B cell (primary cell): ENCODE measurements at regions not wholly inside any gene's neighbourhood (a gene's known extent, or its start where the extent isn't known, plus 50 kb on each side); places are given as distances from the start of the nearest gene placed in this dataset.

Experiments
- ATAC-seq: fragments of 200-7000 bp; cut with Tn5 transposase; one replicate; pipeline ENCODE4 v1.10.0; 2021; ENCODE audit warnings: low read depth, mild to moderate bottlenecking, moderate number of reproducible peaks, moderate library complexity
- CTCF ChIA-PET: fragments of 350-600 bp; sonication (Branson Sonifier 250); formaldehyde crosslinking; loops from one replicate; lab custom pipeline; 2021; ENCODE audit warnings: antibody characterized with exemption, inconsistent platforms; lab: Charles Lee
- POLR2A ChIA-PET: fragments of 350-600 bp; sonication (Branson Sonifier 250); formaldehyde crosslinking; loops from one replicate; lab custom pipeline; 2021; ENCODE audit warnings: antibody characterized with exemption; lab: Charles Lee
- DNase-seq: peaks from one replicate; pipeline ENCODE4 v3.0.0; 2013
- H2AFZ ChIP-seq: 2 replicates; pipeline ENCODE4 v1.6.1; 2012; ENCODE audit warnings: mild to moderate bottlenecking, low read depth, low read length; ENCODE audit not compliant: insufficient read depth, poor library complexity, severe bottlenecking
- H3K27ac ChIP-seq, 2 donors: 1 replicate in 1 of 2; 2 replicates in 1 of 2; pipeline ENCODE4 v1.5.1; 2012 to 2013; ENCODE audit warnings: low read length in 2 of 2, mild to moderate bottlenecking in 2 of 2, moderate library complexity in 1 of 2
- H3K27me3 ChIP-seq, 4 experiments: fragments of 200-600 bp in 1 of 4; sonication (generic) in 1 of 4; replicated peaks in 1 of 4; 1 replicate in 2 of 4; 2 replicates in 2 of 4; pipeline versions ENCODE4 v1.6.1 to v1.7.0; 2013 to 2016; ENCODE audit warnings: low read length in 3 of 4, mild to moderate bottlenecking in 2 of 4, mixed read lengths in 1 of 4, moderate library complexity in 1 of 4; ENCODE audit not compliant: insufficient read depth in 4 of 4, control insufficient read depth in 3 of 4; ENCODE audit errors: control extremely low read depth in 1 of 4
- H3K36me3 ChIP-seq, 2 experiments: replicated peaks in 1 of 2; 1 replicate in 1 of 2; 2 replicates in 1 of 2; pipeline versions ENCODE4 v1.6.1 to v1.7.1; 2013; ENCODE audit warnings: low read length in 1 of 2; ENCODE audit not compliant: insufficient read depth in 2 of 2, control insufficient read depth in 1 of 2; ENCODE audit errors: control extremely low read depth in 1 of 2, extremely low read depth in 1 of 2
- H3K4me1 ChIP-seq, 2 donors: fragments of 200-600 bp in 1 of 2; sonication (generic) in 1 of 2; 1 replicate in 1 of 2; 2 replicates in 1 of 2; pipeline versions ENCODE4 v1.5.1 to v1.6.1; 2013 to 2017; ENCODE audit warnings: low read length in 2 of 2; ENCODE audit not compliant: control insufficient read depth in 2 of 2, insufficient read depth in 2 of 2
- H3K4me2 ChIP-seq: replicated peaks from 2 replicates; pipeline ENCODE3; 2012; ENCODE audit warnings: mild to moderate bottlenecking, low read depth, low read length; ENCODE audit not compliant: poor library complexity, severe bottlenecking
- H3K4me3 ChIP-seq, 5 experiments: fragments of 200-600 bp in 1 of 5; sonication (generic) in 1 of 5; 1 replicate in 3 of 5; 2 replicates in 2 of 5; pipeline versions ENCODE4 v1.5.1 to v1.7.0; 2011 to 2016; ENCODE audit warnings: low read length in 4 of 5, mild to moderate bottlenecking in 4 of 5, low read depth in 2 of 5, control low read depth in 1 of 5, moderate library complexity in 1 of 5; ENCODE audit not compliant: insufficient read depth in 1 of 5; ENCODE audit errors: control extremely low read depth in 1 of 5, extremely low read depth in 1 of 5
- H3K79me2 ChIP-seq: fragments of 200-600 bp; sonication (generic); one replicate; pipeline ENCODE4 v1.6.0; 2016; ENCODE audit warnings: low read length; ENCODE audit not compliant: control insufficient read depth, insufficient read depth
- H3K9ac ChIP-seq: fragments of 200-600 bp; sonication (generic); 2 replicates; pipeline ENCODE4 v1.6.1; 2017; ENCODE audit warnings: mild to moderate bottlenecking, low read length, moderate library complexity
- H3K9me3 ChIP-seq, 3 donors: one replicate each; pipeline versions ENCODE4 v1.6.1 to v1.7.1; 2013; ENCODE audit warnings: low read length in 2 of 3; ENCODE audit not compliant: control insufficient read depth in 2 of 3, insufficient read depth in 1 of 3; ENCODE audit errors: control extremely low read depth in 1 of 3
- H4K20me1 ChIP-seq: 2 replicates; pipeline ENCODE4 v1.6.0; 2012; ENCODE audit warnings: mild to moderate bottlenecking, low read length; ENCODE audit not compliant: insufficient read depth, control insufficient read depth, poor library complexity, severe bottlenecking
- H3K27ac Mint-ChIP-seq: one replicate; pipeline ENCODE4 v1.8.0; 2021; ENCODE audit warnings: mixed read lengths
- H3K27me3 Mint-ChIP-seq: one replicate; pipeline ENCODE4 v1.8.0; 2021; ENCODE audit warnings: mixed read lengths
- H3K4me1 Mint-ChIP-seq: one replicate; pipeline ENCODE4 v1.8.0; 2021; ENCODE audit warnings: mixed read lengths
- H3K4me3 Mint-ChIP-seq: one replicate; pipeline ENCODE4 v1.8.0; 2021; ENCODE audit warnings: mixed read lengths
- H3K9me3 Mint-ChIP-seq: one replicate; pipeline ENCODE4 v1.8.0; 2022; ENCODE audit warnings: mixed read lengths; ENCODE audit not compliant: insufficient read depth
- CTCF ChIP-seq: fragments of 200-600 bp; IDR thresholded peaks from one replicate; pipeline ENCODE4 v1.8.0; 2022; ENCODE audit warnings: antibody characterized with exemption, mild to moderate bottlenecking
- EZH2 ChIP-seq: IDR thresholded peaks from 2 replicates; pipeline ENCODE4 v1.6.1; 2012; ENCODE audit warnings: borderline replicate concordance, low read depth, mild to moderate bottlenecking, moderate library complexity, low read length; ENCODE audit not compliant: insufficient read depth, poor library complexity, severe bottlenecking
- WGBS: methylation state at CpG from one replicate; pipeline ENCODE4 v1.1.5; 2013; ENCODE audit warnings: missing lambda C conversion rate; ENCODE audit not compliant: insufficient coverage; 5-methylcytosine and 5-hydroxymethylcytosine counted together
- intact Hi-C: fragments of 100-400 bp; cut with micrococcal nuclease; formaldehyde crosslinking; loops from one replicate; pipeline ENCODE4 v1.10.0; 2022

GRCh38 chr3:27827041-27827440 lies 104.9 kb upstream of the EOMES start:
- Histone ChIP-seq H3K9me3 (no peaks in the 10 kb centered on the region), H4K20me1 (no peaks in the 10 kb centered on the region), H3K9ac (no peak overlapping the region), H3K79me2 (no peaks in the 10 kb centered on the region), H2AFZ (no peak overlapping the region), H3K4me2 (no peak overlapping the region), H3K4me1 (no peaks in the 10 kb centered on the region), H3K27ac (no peak overlapping the region), H3K27me3 (peaks cover 0 to 3% (median 0%) of the 10 kb centered on the region in 4 experiments), H3K4me3 (no peak overlapping the region), H3K36me3 (no peaks in the 10 kb centered on the region)
- Mint-ChIP-seq H3K27ac (no peak overlapping the region), H3K4me1 (no peaks in the 10 kb centered on the region), H3K27me3 (peaks cover 13% of the 10 kb centered on the region), H3K9me3 (no peaks in the 10 kb centered on the region), H3K4me3 (no peak overlapping the region)
- DNase-seq: no peak
- 89% methylated on average over 2 of the region's 3 CpGs for WGBS
- TF ChIP-seq EZH2 (no peak), CTCF (no peak)
- CTCF ChIA-PET: no interaction called here
- no peak for ATAC-seq
- intact Hi-C loops: no loop called here
- POLR2A ChIA-PET: no interaction called here

- no peaks in the 10 kb centered on the region for H4K20me1 ChIP-seq
- Mint-ChIP-seq H3K4me1 (no peaks in the 10 kb centered on the region), H3K27me3 (no peaks in the 10 kb centered on the region), H3K9me3 (no peaks in the 10 kb centered on the region), H3K27ac (no peak overlapping the region), H3K4me3 (no peak overlapping the region)
- H2AFZ ChIP-seq: no peak overlapping the region
- H3K4me3 ChIP-seq: no peak overlapping the region
- H3K36me3 ChIP-seq: no peaks in the 10 kb centered on the region
- ATAC-seq (no peak), DNase-seq (no peak)
- H3K9me3 ChIP-seq: no peaks in the 10 kb centered on the region
- H3K27me3 ChIP-seq: no peaks in the 10 kb centered on the region
- WGBS: no CpG with 5 or more reads among the region's 2 CpGs
- POLR2A ChIA-PET: no interaction called here
- no peaks in the 10 kb centered on the region for H3K4me1 ChIP-seq
- no peaks in the 10 kb centered on the region for H3K79me2 ChIP-seq
- no peak overlapping the region for H3K27ac ChIP-seq
- no peak overlapping the region for H3K4me2 ChIP-seq
- CTCF ChIA-PET: no interaction called here
- TF ChIP-seq CTCF (no peak), EZH2 (no peak)
- no peak overlapping the region for H3K9ac ChIP-seq
- intact Hi-C loops: no loop called here
Measured at GRCh38 chr3:27840807-27841594, 118.9 kb upstream of the EOMES start.
